ENCODE measurements at regions not wholly inside any gene's neighbourhood (a gene's known extent, or its start where the extent isn't known, plus 50 kb on each side); places are given as distances from the start of the nearest gene placed in this dataset.
A peak's percentile ranks its signal among the peaks of the same experiment; 100 is the strongest.

- DNase-seq, result no peak
- Histone ChIP-seq H3K4me2 (ENCODE audit: low read depth, low read length) (no peak overlapping the region), H4K20me1 (ENCODE audit: insufficient read depth, low read length) (no peaks in the 10 kb centered on the region), H3K9me2 (replicated peaks; ENCODE audit: insufficient read depth, low read length) (no peaks in the 10 kb centered on the region), H3F3A (ENCODE audit: insufficient read depth, low read length) (no peaks in the 10 kb centered on the region), H3K4me3 (ENCODE audit: low read length) (no peak overlapping the region), H3K27me3 (replicated peaks; ENCODE audit: insufficient read depth, low read length) (no peaks in the 10 kb centered on the region), H3K27ac (ENCODE audit: low read length) (no peak overlapping the region), H3K9me3 (replicated peaks; ENCODE audit: insufficient read depth, low read length) (no peaks in the 10 kb centered on the region), H2AFZ (ENCODE audit: low read length) (no peak overlapping the region), H3K9ac (ENCODE audit: low read length) (no peak overlapping the region), H3K79me2 (ENCODE audit: low read length) (no peaks in the 10 kb centered on the region), H3K4me1 (ENCODE audit: low read length) (no peaks in the 10 kb centered on the region), H3K36me3 (replicated peaks; ENCODE audit: insufficient read depth, low read length) (no peaks in the 10 kb centered on the region)
- TF ChIP-seq EZH2 (optimal IDR thresholded peaks at IDR 0.05; ENCODE audit: low read depth, low read length) (no peak), EZH2phosphoT487 (IDR thresholded peaks at IDR 0.05; ENCODE audit: low read length) (no peak), CTCF (IDR thresholded peaks at IDR 0.05; ENCODE audit: low read length) (no peak)
Measured at GRCh38 chr2:125073440-125073839, 1048.4 kb downstream of the CNTNAP5 start.

GRCh38 chr2:125085904-125086303, 1060.8 kb downstream of the CNTNAP5 start:
- DNase-seq, result no peak
- Histone ChIP-seq H3K4me3 (ENCODE audit: low read length) (no peak overlapping the region), H4K20me1 (ENCODE audit: insufficient read depth, low read length) (no peaks in the 10 kb centered on the region), H3K9me3 (replicated peaks; ENCODE audit: insufficient read depth, low read length) (no peaks in the 10 kb centered on the region; the same call in 1 of the 2 replicates), H2AFZ (ENCODE audit: low read length) (no peak overlapping the region), H3K79me2 (ENCODE audit: low read length) (no peaks in the 10 kb centered on the region), H3F3A (ENCODE audit: insufficient read depth, low read length) (no peaks in the 10 kb centered on the region), H3K4me2 (ENCODE audit: low read depth, low read length) (no peak overlapping the region), H3K27me3 (replicated peaks; ENCODE audit: insufficient read depth, low read length) (no peaks in the 10 kb centered on the region), H3K9ac (ENCODE audit: low read length) (no peak overlapping the region), H3K36me3 (replicated peaks; ENCODE audit: insufficient read depth, low read length) (no peaks in the 10 kb centered on the region), H3K9me2 (replicated peaks; ENCODE audit: insufficient read depth, low read length) (no peaks in the 10 kb centered on the region), H3K4me1 (ENCODE audit: low read length) (no peaks in the 10 kb centered on the region), H3K27ac (ENCODE audit: low read length) (no peak overlapping the region)
- TF ChIP-seq CTCF (IDR thresholded peaks at IDR 0.05; ENCODE audit: low read length) (no peak), EZH2phosphoT487 (IDR thresholded peaks at IDR 0.05; ENCODE audit: low read length) (no peak), EZH2 (optimal IDR thresholded peaks at IDR 0.05; ENCODE audit: low read depth, low read length) (no peak)

GRCh38 chr2:125086313-125087184, 1061.5 kb downstream of the CNTNAP5 start:
- H3K27me3 ChIP-seq (replicated peaks; ENCODE audit: insufficient read depth, low read length), result no peaks in the 10 kb centered on the region
- no peaks in the 10 kb centered on the region for H3K9me2 ChIP-seq (replicated peaks; ENCODE audit: insufficient read depth, low read length)
- H3K79me2 ChIP-seq (ENCODE audit: low read length), result no peaks in the 10 kb centered on the region
- TF ChIP-seq CTCF (IDR thresholded peaks at IDR 0.05; ENCODE audit: low read length), result no peak
- TF ChIP-seq EZH2 (optimal IDR thresholded peaks at IDR 0.05; ENCODE audit: low read depth, low read length), result no peak
- no peak for TF ChIP-seq EZH2phosphoT487 (IDR thresholded peaks at IDR 0.05; ENCODE audit: low read length)
- no peaks in the 10 kb centered on the region for H3K4me1 ChIP-seq (ENCODE audit: low read length)
- H4K20me1 ChIP-seq (ENCODE audit: insufficient read depth, low read length), result no peaks in the 10 kb centered on the region
- peak overlapping the region; percentile 53 for H2AFZ ChIP-seq (ENCODE audit: low read length)
- no peak for DNase-seq
- no peak overlapping the region for H3K9ac ChIP-seq (ENCODE audit: low read length)
- no peaks in the 10 kb centered on the region for H3F3A ChIP-seq (ENCODE audit: insufficient read depth, low read length)
- H3K4me2 ChIP-seq (ENCODE audit: low read depth, low read length), result peak overlapping the region; percentile 37
- no peaks in the 10 kb centered on the region; the same call in 1 of the 2 replicates for H3K9me3 ChIP-seq (replicated peaks; ENCODE audit: insufficient read depth, low read length)
- no peak overlapping the region; the same call in 1 of the 2 replicates for H3K4me3 ChIP-seq (ENCODE audit: low read length)
- H3K27ac ChIP-seq (ENCODE audit: low read length), result no peak overlapping the region
- H3K36me3 ChIP-seq (replicated peaks; ENCODE audit: insufficient read depth, low read length), result no peaks in the 10 kb centered on the region
